Activated naive CD4-positive, alpha-beta T cell treated with anti-CD3 and anti-CD28 coated beads, Interleukin-2, amount 50 U/mL, for 72 hours (primary cell): ENCODE measurements at regions not wholly inside any gene's neighbourhood (a gene's known extent, or its start where the extent isn't known, plus 50 kb on each side); places are given as distances from the start of the nearest gene placed in this dataset.

Experiments used
- ATAC-seq, 2 donors: fragments of 150-1000 bp; cut with Tn5 transposase; 2 replicates each; pipeline ENCODE4 v1.10.0; 2021; ENCODE audit warnings: mild to moderate bottlenecking in 2 of 2, moderate library complexity in 2 of 2
- DNase-seq, 2 donors: peaks; one replicate each; pipeline ENCODE4 v3.0.0; 2021 to 2022; ENCODE audit warnings: low spot score in 2 of 2
- H3K27ac Mint-ChIP-seq, 2 donors: one replicate each; pipeline ENCODE4 v1.8.0; 2022; ENCODE audit warnings: mild to moderate bottlenecking in 2 of 2, mixed read lengths in 2 of 2
- H3K36me3 Mint-ChIP-seq, 2 donors: one replicate each; pipeline ENCODE4 v1.8.0; 2022; ENCODE audit warnings: mixed read lengths in 2 of 2
- H3K9me3 Mint-ChIP-seq, 2 donors: one replicate each; pipeline ENCODE4 v1.8.0; 2022; ENCODE audit warnings: mixed read lengths in 2 of 2

DNA sequence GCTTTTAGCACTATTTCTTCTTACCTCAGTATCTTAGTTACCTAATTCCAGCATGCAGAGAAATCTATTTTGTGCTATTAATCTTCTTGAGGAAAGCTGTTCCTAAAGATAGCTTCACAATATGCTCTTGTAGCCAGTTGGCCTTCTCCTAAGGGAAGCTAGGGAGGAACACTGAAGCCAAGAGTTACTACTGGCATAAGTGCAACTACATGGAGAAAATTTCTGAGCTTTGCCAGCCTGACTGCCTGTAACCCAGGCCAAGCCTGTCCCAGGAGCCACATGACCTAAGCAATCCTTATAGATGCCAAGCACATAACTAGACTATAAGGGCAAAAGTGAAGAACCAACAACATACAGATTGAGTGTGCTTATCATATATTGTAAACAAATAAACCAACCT, 890.2 kb downstream of the FLRT2 start:
- peaks cover 1% of the 10 kb centered on the region in 2 donors for H3K9me3 Mint-ChIP-seq
- ATAC-seq = no peak

DNA sequence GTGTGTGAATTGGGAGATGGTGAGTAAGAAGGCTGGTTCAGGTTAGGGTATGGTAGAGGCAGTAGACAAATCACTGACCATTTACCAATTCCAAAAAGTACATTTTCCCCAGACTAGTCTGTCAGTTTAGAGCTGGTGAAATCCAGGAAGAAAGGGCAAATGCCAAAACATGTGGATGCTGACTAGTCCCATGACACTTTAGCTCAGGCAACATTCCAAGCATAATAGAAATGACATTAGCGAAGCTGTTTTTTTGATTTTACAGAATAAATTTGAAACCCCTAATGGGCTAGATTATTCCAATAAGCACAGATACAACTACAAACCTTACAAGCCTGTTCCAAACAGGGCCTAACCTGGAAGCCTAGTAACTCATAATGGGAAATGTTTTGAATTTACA, 884.2 kb downstream of the FLRT2 start:
- DNase-seq = no peak

More for the DNA sequence above, 890.2 kb downstream of the FLRT2 start:
- no peak for DNase-seq
- Mint-ChIP-seq H3K36me3 (no peaks in the 10 kb centered on the region), H3K27ac (no peak overlapping the region)

DNA sequence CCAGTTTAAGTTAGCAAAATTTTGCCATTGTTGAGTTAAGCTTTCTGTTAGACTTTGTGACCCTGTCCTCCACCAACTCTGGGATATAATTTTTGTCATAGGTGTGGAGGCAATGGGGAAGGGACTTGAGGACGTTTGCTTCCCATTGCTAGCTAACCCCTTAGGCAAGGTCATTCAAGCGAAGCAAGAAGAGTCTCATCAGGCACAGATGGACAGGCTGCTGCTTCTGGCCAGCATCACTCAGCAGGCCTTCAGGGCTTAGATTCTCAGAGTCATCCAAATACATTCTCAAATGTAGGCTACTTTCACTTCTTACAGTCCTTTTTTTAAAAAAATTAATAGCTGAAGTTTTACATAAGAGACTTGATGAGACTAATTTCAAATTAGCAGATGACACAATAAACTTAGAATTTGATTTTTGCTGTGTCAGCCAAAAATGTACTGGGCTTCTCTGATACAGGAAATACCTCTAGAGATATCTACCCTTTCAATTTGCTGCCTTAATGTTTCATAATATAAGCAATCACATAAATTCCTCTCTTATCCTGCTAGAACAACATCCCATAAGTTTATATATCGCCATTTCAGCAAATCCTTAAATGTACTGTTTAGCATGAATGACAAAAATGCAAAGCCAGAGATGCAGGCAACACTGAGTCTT, 875.2 kb downstream of the FLRT2 start:
- Mint-ChIP-seq H3K27ac (no peak overlapping the region), H3K36me3 (no peaks in the 10 kb centered on the region), H3K9me3 (peaks cover 0 to 5% of the 10 kb centered on the region in 2 donors)
- ATAC-seq = no peak
- no peak for DNase-seq

More for the DNA sequence above, 884.2 kb downstream of the FLRT2 start:
- ATAC-seq = no peak
- Mint-ChIP-seq H3K9me3 (peaks cover 9 to 14% of the 10 kb centered on the region in 2 donors), H3K27ac (no peak overlapping the region), H3K36me3 (no peaks in the 10 kb centered on the region)

DNA sequence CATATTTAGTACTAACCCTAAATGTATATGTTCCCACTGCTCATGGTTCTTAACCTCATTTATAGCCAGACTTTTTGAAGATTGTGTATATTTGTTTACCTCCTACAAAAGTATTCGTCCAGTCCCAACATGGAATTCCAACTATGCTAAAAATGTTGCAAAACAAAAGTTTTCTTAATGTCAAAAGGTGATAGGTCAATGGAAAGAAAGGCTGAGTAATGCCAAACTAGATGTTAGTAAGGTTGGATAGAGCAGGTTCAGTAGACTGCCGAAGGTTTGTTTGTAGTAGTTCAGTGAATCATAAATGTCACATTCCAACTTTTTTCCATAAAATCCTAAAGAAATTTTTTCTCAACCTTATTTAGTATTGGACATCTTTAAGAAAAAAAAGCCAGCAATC, 874.5 kb downstream of the FLRT2 start:
- Mint-ChIP-seq H3K9me3 (peaks cover 0 to 9% of the 10 kb centered on the region in 2 donors), H3K36me3 (no peaks in the 10 kb centered on the region), H3K27ac (no peak overlapping the region)
- no peak for DNase-seq
- no peak for ATAC-seq

DNA sequence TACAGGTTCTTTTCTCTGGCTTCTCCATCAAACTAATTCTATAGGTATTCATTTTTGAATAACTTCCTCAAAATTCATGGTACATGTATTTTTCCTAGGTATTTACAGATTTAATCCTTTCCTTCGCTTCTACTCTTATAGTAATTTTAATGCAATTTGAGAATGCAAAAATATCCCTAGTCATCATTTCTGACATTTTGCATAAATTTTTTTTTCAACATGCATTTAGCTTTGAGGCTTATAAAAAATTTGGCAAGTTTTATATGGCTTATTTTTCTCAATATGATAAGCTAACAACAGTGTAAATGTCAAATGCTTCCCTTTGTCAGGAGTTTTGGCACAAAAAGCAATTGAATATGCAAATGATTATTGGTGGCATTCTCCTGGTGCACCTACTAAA, 872.6 kb downstream of the FLRT2 start:
- no peak for ATAC-seq
- Mint-ChIP-seq H3K36me3 (no peaks in the 10 kb centered on the region), H3K9me3 (peaks cover 0 to 6% of the 10 kb centered on the region in 2 donors), H3K27ac (no peak overlapping the region)
- no peak for DNase-seq

DNA sequence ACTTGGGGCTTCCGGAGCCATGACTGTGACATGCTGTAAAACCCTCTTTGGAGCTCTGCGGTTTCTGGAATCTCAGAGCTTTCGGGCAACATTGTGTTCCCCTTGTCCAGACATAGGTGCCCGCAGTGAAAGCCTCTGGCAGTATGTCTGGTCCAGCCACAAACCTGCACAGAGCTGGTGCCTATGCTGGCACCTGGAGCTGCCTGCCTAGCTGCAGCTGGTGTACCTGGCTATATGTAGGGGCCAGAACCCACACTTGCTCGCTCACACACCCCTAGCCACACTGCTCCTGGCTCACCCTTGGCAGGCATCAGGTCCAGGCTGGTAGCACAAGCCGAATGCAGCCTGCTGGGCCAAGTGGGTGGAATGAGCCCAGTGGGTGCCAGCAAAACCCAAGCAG, 861.1 kb downstream of the FLRT2 start:
- DNase-seq (no peak), ATAC-seq (no peak)
- peaks cover 6 to 15% of the 10 kb centered on the region in 2 donors for H3K9me3 Mint-ChIP-seq
- H3K36me3 Mint-ChIP-seq = no peaks in the 10 kb centered on the region
- no peak overlapping the region for H3K27ac Mint-ChIP-seq

DNA sequence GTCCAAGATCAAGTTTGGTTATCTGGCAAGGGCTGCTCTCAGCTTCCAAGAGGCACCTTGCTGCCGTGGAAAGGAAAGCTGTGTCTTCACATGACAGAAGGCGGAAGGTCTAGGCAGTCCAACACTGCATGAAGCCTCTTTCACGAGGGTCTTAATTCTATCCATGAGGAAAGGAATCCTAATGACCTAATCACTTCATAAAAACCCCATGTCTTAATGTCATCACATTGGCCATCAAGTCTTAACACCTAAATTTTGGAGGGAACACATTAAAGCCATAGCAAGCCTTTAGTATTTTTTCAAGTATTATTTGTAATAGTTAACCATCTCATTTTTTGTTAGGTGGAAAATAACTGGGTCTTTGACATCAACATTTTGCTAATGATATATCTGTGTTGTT, 858.3 kb downstream of the FLRT2 start:
- ATAC-seq (no peak), DNase-seq (no peak)
- no peak overlapping the region for H3K27ac Mint-ChIP-seq
- peaks cover 2 to 10% of the 10 kb centered on the region in 2 donors for H3K9me3 Mint-ChIP-seq
- no peaks in the 10 kb centered on the region for H3K36me3 Mint-ChIP-seq

DNA sequence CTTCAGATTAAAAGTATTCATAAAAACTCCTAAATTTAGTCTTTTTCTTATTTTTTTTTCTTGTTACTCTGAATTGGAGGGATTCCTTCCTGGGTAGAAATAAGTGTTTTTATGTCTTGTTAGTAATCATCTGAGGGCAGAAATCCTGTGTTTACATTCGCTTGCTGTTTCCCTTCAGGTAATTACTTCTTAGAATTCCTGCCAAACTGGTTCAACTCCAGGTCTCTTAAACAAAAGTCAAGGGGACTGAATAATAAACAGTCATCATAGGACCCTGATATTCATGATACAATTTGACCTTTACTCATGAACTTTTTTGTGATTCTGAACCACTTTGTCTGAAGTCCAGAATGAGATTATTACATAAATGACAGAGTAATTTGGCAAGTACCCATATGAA, 843.9 kb downstream of the FLRT2 start:
- peaks cover 9 to 29% of the 10 kb centered on the region in 2 donors for H3K9me3 Mint-ChIP-seq
- DNase-seq = no peak
- no peak overlapping the region for H3K27ac Mint-ChIP-seq
- no peaks in the 10 kb centered on the region for H3K36me3 Mint-ChIP-seq
- ATAC-seq = no peak

DNA sequence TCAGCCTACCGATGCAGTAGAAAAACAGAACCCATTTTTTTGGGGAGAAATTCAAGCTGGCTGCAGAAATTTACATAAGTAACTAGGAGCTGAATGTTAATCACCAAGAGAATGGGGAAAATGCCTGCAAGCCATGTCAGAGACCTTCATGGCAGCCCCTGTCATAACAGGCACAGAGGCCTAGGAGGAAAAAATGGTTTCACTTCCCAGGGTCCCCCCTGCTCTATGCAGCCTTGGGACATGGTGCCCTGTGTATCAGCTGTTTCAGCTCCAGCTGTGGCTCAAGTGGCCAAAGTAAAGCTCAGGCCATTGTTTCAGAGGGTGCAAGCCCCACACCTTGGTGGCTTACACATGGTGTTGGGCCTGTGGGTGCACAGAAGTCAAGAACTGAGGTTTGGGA, 842.5 kb downstream of the FLRT2 start:
- peaks cover 9 to 29% of the 10 kb centered on the region in 2 donors for H3K9me3 Mint-ChIP-seq
- H3K36me3 Mint-ChIP-seq = no peaks in the 10 kb centered on the region
- DNase-seq = no peak
- ATAC-seq = no peak
- H3K27ac Mint-ChIP-seq = no peak overlapping the region

DNA sequence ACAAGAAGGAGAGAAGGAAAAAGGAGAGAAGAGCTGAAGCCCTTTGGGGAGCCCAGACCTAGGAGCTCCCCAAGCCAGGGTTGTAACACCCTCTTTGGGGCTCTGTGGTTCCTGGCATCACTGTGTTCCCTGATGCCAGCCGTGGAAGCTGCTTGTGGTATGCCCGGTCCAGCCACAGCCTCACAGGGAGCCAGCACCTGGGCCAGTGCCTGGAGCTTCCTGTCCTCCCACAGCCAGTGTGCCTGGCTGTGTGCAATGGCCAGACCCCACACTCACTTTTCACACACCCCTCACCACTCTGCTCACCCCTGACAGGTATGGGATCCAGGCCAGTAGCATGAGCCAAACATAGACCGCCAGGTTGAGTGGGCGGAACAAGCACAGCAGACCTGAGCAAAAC, 834.7 kb downstream of the FLRT2 start:
- no peak for DNase-seq
- no peak for ATAC-seq

DNA sequence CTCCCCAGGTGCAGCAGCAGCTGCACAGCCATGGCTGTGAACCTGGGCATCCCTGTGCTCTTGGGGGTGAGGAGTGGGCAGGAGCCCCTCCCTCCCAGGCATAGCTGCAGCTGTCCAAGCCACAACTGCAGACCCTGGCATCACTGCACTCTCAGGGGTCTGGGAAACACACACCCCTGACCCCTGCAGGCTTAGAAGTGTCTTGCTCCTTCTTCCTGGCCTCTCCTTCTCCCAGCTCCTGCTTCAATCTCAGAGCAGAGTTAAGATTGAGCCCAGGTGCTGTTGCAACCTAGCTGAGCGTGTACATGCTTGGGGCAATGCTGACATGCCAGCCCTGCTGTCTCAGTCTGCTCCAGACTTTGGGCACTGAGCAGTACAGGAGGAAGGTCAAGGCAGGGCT, 833.6 kb downstream of the FLRT2 start:
- ATAC-seq (no peak), DNase-seq (no peak)
- Mint-ChIP-seq H3K9me3 (no peaks in the 10 kb centered on the region), H3K36me3 (no peaks in the 10 kb centered on the region), H3K27ac (no peak overlapping the region)

More for the DNA sequence above, 834.7 kb downstream of the FLRT2 start:
- Mint-ChIP-seq H3K36me3 (no peaks in the 10 kb centered on the region), H3K27ac (no peak overlapping the region), H3K9me3 (peaks cover 0 to under 1% of the 10 kb centered on the region in 2 donors)

DNA sequence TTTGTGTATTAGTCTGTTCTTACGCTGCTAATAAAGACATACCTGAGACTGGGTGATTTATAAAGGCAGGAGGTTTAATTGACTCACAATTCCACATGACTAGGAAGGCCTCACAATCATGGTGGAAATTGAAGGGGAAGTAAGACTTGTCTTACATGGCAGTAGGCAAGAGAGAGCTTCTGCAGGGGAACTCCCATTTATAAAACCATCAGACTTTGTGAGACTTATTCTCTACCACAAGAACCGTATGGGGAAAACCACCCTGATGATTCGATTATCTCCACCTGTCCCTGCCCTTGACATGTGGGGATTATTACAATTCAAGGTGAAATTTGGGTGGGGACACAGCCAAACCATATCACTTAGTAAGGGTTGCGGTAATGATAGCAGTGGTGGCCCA, 833.1 kb downstream of the FLRT2 start:
- Mint-ChIP-seq H3K9me3 (no peaks in the 10 kb centered on the region), H3K36me3 (no peaks in the 10 kb centered on the region), H3K27ac (no peak overlapping the region)
- DNase-seq (no peak), ATAC-seq (no peak)

DNA sequence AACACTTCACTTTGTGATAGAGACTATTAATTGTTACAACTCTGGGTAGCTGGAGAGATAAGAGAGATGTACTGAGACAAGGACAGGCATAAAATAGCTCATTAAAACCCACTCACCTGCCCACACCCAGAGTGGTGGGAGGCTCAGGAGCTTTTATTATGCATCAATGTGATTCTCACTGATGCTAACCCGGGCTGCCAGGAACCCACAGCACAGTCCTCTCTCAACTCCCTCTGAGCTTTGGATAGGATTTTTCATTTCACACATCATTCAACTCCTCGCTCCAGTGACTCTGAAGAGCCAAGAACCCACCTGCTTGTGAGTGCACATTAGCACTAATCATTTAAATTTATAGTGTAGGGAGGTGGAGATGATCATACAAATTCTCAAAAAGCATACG, 827.9 kb downstream of the FLRT2 start:
- H3K9me3 Mint-ChIP-seq = peaks cover 0 to 3% of the 10 kb centered on the region in 2 donors
- no peak for DNase-seq
- no peaks in the 10 kb centered on the region for H3K36me3 Mint-ChIP-seq
- ATAC-seq = no peak
- H3K27ac Mint-ChIP-seq = no peak overlapping the region

DNA sequence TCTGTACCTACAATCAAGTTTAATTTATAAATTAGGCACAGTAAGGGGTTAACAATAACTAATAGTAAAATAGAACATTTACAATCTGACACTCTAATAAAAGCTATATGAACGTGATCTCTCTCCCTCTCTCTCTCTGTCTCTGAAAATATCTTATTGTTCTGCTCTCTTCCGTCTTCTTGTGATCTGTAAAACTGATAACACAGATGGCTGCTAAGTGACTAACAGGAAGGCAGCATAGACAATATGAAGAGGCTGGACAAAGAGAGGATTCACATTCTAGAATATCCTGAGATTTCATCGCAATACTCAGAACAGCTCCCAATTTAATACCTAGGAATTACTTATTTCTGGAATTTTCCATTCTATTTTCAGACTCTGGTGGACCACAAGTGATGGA, 827.2 kb downstream of the FLRT2 start:
- ATAC-seq (no peak), DNase-seq (no peak)
- peaks cover 0 to 3% of the 10 kb centered on the region in 2 donors for H3K9me3 Mint-ChIP-seq
- H3K27ac Mint-ChIP-seq = no peak overlapping the region
- no peaks in the 10 kb centered on the region for H3K36me3 Mint-ChIP-seq

DNA sequence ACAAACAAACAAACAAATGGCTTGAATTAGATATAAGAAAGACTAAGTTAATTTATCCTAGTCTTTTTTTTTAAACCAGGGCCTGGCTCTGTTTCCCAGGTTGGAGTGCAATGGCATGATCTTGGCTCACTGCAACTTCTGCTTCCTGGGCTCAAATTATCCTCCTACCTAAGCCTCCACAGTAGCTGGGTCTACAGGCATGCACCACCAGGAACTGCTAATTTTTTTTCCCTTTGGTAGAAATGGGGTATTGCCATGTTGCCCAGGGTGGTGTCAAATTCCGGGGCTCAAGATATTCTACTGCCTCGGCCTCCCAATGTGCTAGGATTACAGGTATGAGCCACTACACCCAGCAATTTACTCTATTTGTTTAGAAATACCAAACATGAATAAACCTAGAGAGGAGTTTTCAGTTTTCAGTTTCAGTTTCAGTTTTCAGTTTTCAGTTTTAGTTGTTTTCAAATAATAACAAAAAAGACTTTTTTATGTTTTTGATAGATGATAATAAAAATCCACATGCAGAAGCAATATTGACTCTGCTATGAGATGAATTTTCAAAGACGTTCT, 817.0 kb downstream of the FLRT2 start:
- no peak for DNase-seq
- ATAC-seq = no peak
- Mint-ChIP-seq H3K36me3 (no peaks in the 10 kb centered on the region), H3K9me3 (peaks cover 6 to 19% of the 10 kb centered on the region in 2 donors), H3K27ac (no peak overlapping the region)

DNA sequence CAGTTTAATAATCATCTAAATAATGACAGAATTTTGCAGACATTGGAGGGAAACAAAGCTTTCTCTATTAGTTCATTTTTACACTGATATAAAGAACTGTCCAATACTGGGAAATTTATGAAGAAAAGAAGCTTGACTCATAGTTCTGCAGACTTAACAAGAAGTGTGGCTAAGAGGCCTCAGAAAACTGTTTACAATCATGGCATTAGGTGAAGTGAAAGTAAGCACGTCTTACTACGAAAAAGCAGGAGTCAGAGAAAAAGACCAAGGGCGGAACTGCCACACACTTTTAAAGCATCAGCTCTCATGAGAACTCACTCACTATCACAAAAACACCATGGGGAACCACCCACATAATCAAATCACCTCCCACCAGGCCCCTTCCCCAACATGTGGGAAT, 804.4 kb downstream of the FLRT2 start:
- ATAC-seq (no peak), DNase-seq (no peak)
- peaks cover 0 to 7% of the 10 kb centered on the region in 2 donors for H3K9me3 Mint-ChIP-seq
- no peak overlapping the region for H3K27ac Mint-ChIP-seq
- H3K36me3 Mint-ChIP-seq = peaks cover 0 to 5% of the 10 kb centered on the region in 2 donors

DNA sequence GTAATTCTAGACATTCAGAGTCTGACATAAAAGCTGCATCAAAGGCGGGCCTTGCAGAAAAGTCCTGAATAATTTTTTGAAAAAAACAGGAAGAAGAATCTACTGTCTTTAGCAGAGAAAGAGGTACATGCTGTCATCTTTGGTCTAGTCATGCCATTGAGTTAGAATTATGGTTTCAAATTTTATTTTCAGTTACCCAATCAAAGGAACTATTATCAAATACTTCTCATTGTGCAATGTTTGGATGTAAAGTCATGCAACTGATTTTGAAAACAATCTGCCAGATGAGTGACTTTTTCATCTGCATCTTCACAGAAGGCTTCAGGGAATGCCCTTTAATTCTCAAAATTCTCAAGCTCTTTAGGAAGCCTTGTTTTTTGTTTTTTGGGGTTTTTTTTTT, 803.5 kb downstream of the FLRT2 start:
- ATAC-seq (no peak), DNase-seq (no peak)
- Mint-ChIP-seq H3K27ac (no peak overlapping the region), H3K9me3 (peaks cover 0 to 7% of the 10 kb centered on the region in 2 donors), H3K36me3 (peaks cover 0 to 5% of the 10 kb centered on the region in 2 donors)

DNA sequence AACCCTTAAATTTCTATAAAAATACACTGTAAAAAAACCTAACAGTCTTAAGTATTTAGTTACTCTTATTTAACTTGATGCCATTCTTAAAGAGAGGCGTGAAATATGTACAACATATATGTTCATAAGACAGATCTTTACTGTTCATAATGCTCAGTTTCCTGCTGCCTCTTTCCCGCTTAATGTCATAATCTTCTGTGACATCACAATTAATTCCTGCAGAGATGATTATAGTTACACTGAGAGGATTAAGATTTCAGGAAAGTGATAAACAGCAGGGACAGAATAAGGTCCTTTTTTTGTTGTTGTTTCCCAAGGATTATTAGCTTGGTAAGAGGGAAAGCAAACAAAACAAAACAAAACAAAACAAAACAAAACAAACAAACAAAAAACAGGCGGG, 801.4 kb downstream of the FLRT2 start:
- H3K36me3 Mint-ChIP-seq = no peaks in the 10 kb centered on the region
- no peak for DNase-seq
- no peak for ATAC-seq
- no peaks in the 10 kb centered on the region for H3K9me3 Mint-ChIP-seq
- H3K27ac Mint-ChIP-seq = no peak overlapping the region
